Neuronal stem cell (in vitro differentiated cells): ENCODE measurements at regions not wholly inside any gene's neighbourhood (a gene's known extent, or its start where the extent isn't known, plus 50 kb on each side); places are given as distances from the start of the nearest gene placed in this dataset.

Experiments
- DNase-seq: peaks from one replicate; pipeline ENCODE4 v3.0.0-alpha.2; 2013; ENCODE audit warnings: low spot score
- H2AFZ ChIP-seq: one replicate; pipeline ENCODE4 v1.6.1; 2013; ENCODE audit warnings: mild to moderate bottlenecking, low read length, inconsistent platforms
- H2AK5ac ChIP-seq: 2 replicates; pipeline ENCODE4 v1.6.1; 2013; ENCODE audit warnings: low read depth, mild to moderate bottlenecking, inconsistent platforms, low read length, moderate library complexity, mixed read lengths
- H2BK120ac ChIP-seq: 2 replicates; pipeline ENCODE4 v1.6.1; 2013; ENCODE audit warnings: low read depth, mild to moderate bottlenecking, inconsistent platforms, low read length, moderate library complexity, mixed read lengths
- H2BK12ac ChIP-seq: one replicate; pipeline ENCODE4 v1.6.1; 2013; ENCODE audit warnings: low read length, inconsistent platforms
- H2BK15ac ChIP-seq: 2 replicates; pipeline ENCODE4 v1.6.1; 2013; ENCODE audit warnings: mild to moderate bottlenecking, low read length, inconsistent platforms, mixed read lengths
- H2BK5ac ChIP-seq: one replicate; pipeline ENCODE4 v1.6.1; 2013; ENCODE audit warnings: inconsistent platforms, mild to moderate bottlenecking, low read length, moderate library complexity
- H3K14ac ChIP-seq: one replicate; pipeline ENCODE4 v1.6.1; 2013; ENCODE audit warnings: low read length, inconsistent platforms
- H3K18ac ChIP-seq: 2 replicates; pipeline ENCODE4 v1.6.1; 2013; ENCODE audit warnings: low read length, inconsistent platforms
- H3K23ac ChIP-seq: 2 replicates; pipeline ENCODE4 v1.6.1; 2013; ENCODE audit warnings: low read depth, mild to moderate bottlenecking, mixed read lengths, low read length, inconsistent platforms; ENCODE audit not compliant: poor library complexity
- H3K27ac ChIP-seq: replicated peaks from 3 replicates; pipeline ENCODE4 v1.5.1; 2013; ENCODE audit warnings: low read length, inconsistent platforms
- H3K27me3 ChIP-seq, 3 experiments: 2 replicates each; pipeline ENCODE4 v1.6.1; 2013; ENCODE audit warnings: low read length in 3 of 3, mild to moderate bottlenecking in 2 of 3, inconsistent platforms in 1 of 3, low read depth in 1 of 3, mixed read lengths in 1 of 3, moderate library complexity in 1 of 3; ENCODE audit not compliant: control insufficient read depth in 3 of 3, insufficient read depth in 3 of 3
- H3K36me3 ChIP-seq, 2 donors: replicated peaks in 1 of 2; 2 replicates each; pipeline ENCODE4 v1.6.1; 2013; ENCODE audit warnings: low read length in 2 of 2; ENCODE audit not compliant: control insufficient read depth in 2 of 2, insufficient read depth in 2 of 2
- H3K4ac ChIP-seq: 2 replicates; pipeline ENCODE4 v1.6.1; 2013; ENCODE audit warnings: inconsistent platforms, mild to moderate bottlenecking, low read length, moderate library complexity
- H3K4me1 ChIP-seq, 2 donors: 1 replicate in 1 of 2; 2 replicates in 1 of 2; pipeline ENCODE4 v1.6.1; 2013; ENCODE audit warnings: low read length in 2 of 2, low read depth in 1 of 2; ENCODE audit not compliant: control insufficient read depth in 2 of 2, insufficient read depth in 1 of 2
- H3K4me2 ChIP-seq: one replicate; pipeline ENCODE4 v1.6.1; 2013; ENCODE audit warnings: mild to moderate bottlenecking, low read length, inconsistent platforms; ENCODE audit not compliant: insufficient read depth, poor library complexity, severe bottlenecking
- H3K4me3 ChIP-seq, 2 donors: 2 replicates each; pipeline ENCODE4 v1.5.1; 2013; ENCODE audit warnings: low read length in 2 of 2, mild to moderate bottlenecking in 2 of 2, inconsistent platforms in 1 of 2, moderate library complexity in 1 of 2
- H3K79me1 ChIP-seq: one replicate; pipeline ENCODE4 v1.6.1; 2013; ENCODE audit warnings: low read depth, mild to moderate bottlenecking, inconsistent platforms, low read length, moderate library complexity
- H3K9ac ChIP-seq: one replicate; pipeline ENCODE4 v1.6.1; 2013; ENCODE audit warnings: mild to moderate bottlenecking, low read depth, low read length, inconsistent platforms; ENCODE audit not compliant: poor library complexity
- H3K9me3 ChIP-seq, 2 donors: replicated peaks in 1 of 2; 2 replicates each; pipeline versions ENCODE3 to v1.6.1; 2013; ENCODE audit warnings: low read length in 2 of 2, mild to moderate bottlenecking in 2 of 2, inconsistent platforms in 1 of 2, low read depth in 1 of 2, mixed read lengths in 1 of 2, moderate library complexity in 1 of 2; ENCODE audit not compliant: control insufficient read depth in 2 of 2, insufficient read depth in 1 of 2
- H4K8ac ChIP-seq: one replicate; pipeline ENCODE4 v1.6.1; 2013; ENCODE audit warnings: low read depth, mild to moderate bottlenecking, inconsistent platforms, low read length, moderate library complexity
- H4K91ac ChIP-seq: one replicate; pipeline ENCODE4 v1.6.1; 2013; ENCODE audit warnings: low read length, low read depth, mild to moderate bottlenecking, inconsistent platforms; ENCODE audit not compliant: poor library complexity
- WGBS, 2 donors: extraction: QIAGEN DNeasy Blood & Tissue Kit; methylation state at CpG; one replicate each; pipeline ENCODE4 v1.1.7; 2013; ENCODE audit warnings: missing lambda C conversion rate in 2 of 2, mixed read lengths in 1 of 2; ENCODE audit not compliant: insufficient read length in 2 of 2, insufficient replicate concordance in 1 of 2; ENCODE audit errors: extremely low coverage in 2 of 2; 5-methylcytosine and 5-hydroxymethylcytosine counted together

- no peak overlapping the region for H3K23ac ChIP-seq
- H3K4me3 ChIP-seq = no peak overlapping the region
- no peak overlapping the region for H2AFZ ChIP-seq
- no peak overlapping the region for H3K14ac ChIP-seq
- H2BK5ac ChIP-seq = no peak overlapping the region
- H3K9me3 ChIP-seq = no peaks in the 10 kb centered on the region
- H2BK12ac ChIP-seq = no peak overlapping the region
- H2BK15ac ChIP-seq = no peak overlapping the region
- H3K4me1 ChIP-seq = no peaks in the 10 kb centered on the region
- H4K8ac ChIP-seq = no peak overlapping the region
- no peak overlapping the region for H3K9ac ChIP-seq
- H3K18ac ChIP-seq = no peak overlapping the region
- H2BK120ac ChIP-seq = no peak overlapping the region
- H3K27ac ChIP-seq = no peak overlapping the region
- H3K4ac ChIP-seq = no peak overlapping the region
- no peak overlapping the region for H2AK5ac ChIP-seq
- H3K27me3 ChIP-seq = no peaks in the 10 kb centered on the region
- no peaks in the 10 kb centered on the region for H3K79me1 ChIP-seq
- H4K91ac ChIP-seq = no peak overlapping the region
- DNase-seq = no peak
- no peaks in the 10 kb centered on the region for H3K36me3 ChIP-seq
- no peak overlapping the region for H3K4me2 ChIP-seq
- no CpG with 5 or more reads among the region's 4 CpGs for WGBS, 2 donors
Measured at GRCh38 chr6:85744433-85744970, 101.8 kb upstream of the SYNCRIP start.

- no peak overlapping the region for H4K8ac ChIP-seq
- no peak overlapping the region for H3K23ac ChIP-seq
- H3K18ac ChIP-seq = no peak overlapping the region
- H3K9ac ChIP-seq = no peak overlapping the region
- H3K4ac ChIP-seq = no peak overlapping the region
- H3K4me2 ChIP-seq = no peak overlapping the region
- no peaks in the 10 kb centered on the region for H3K4me1 ChIP-seq
- H2BK120ac ChIP-seq = no peak overlapping the region
- H3K36me3 ChIP-seq = no peaks in the 10 kb centered on the region
- no peak overlapping the region for H4K91ac ChIP-seq
- no peak overlapping the region for H2BK12ac ChIP-seq
- no peaks in the 10 kb centered on the region for H3K27me3 ChIP-seq
- H3K14ac ChIP-seq = no peak overlapping the region
- no peak overlapping the region for H3K27ac ChIP-seq
- H2AFZ ChIP-seq = no peak overlapping the region
- no peak overlapping the region for H2BK5ac ChIP-seq
- no peak overlapping the region for H2AK5ac ChIP-seq
- peaks cover 2 to 4% of the 10 kb centered on the region in 2 donors for H3K9me3 ChIP-seq
- no peak overlapping the region for H3K4me3 ChIP-seq
- DNase-seq = peak; percentile 3
- H2BK15ac ChIP-seq = no peak overlapping the region
- no peaks in the 10 kb centered on the region for H3K79me1 ChIP-seq
Measured at GRCh38 chr6:85726206-85726605, 83.5 kb upstream of the SYNCRIP start.

DNA sequence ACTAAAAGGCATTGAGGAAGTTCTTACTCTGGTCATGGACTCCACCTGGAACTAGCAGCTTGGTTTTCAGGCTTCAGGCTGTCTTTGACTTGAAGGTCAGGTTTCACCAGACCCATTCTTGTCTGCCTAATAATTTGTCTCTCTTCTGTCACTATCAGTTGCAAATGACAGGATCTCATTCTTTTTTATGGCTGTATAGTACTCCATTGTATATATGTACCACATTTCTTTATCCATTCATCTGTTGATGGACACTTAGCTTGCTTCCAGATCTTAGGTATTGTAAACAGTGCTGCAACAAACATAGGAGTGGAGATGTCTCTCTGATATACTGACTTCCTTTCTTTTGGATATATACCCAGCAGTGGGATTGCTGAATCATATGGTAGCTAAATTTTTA lies 73.1 kb upstream of the SYNCRIP start:
- Histone ChIP-seq H3K27me3 (no peaks in the 10 kb centered on the region), H2BK120ac (no peak overlapping the region), H2BK12ac (no peak overlapping the region), H3K4me3 (no peak overlapping the region), H3K4me1 (no peaks in the 10 kb centered on the region), H2AFZ (no peak overlapping the region), H2BK5ac (no peak overlapping the region), H2BK15ac (no peak overlapping the region), H3K23ac (no peak overlapping the region), H3K4ac (no peak overlapping the region), H4K8ac (no peak overlapping the region), H3K79me1 (no peaks in the 10 kb centered on the region), H3K4me2 (no peak overlapping the region), H3K9me3 (peaks cover 0 to 2% of the 10 kb centered on the region in 2 donors), H3K14ac (no peak overlapping the region), H3K9ac (no peak overlapping the region), H3K18ac (no peak overlapping the region), H4K91ac (no peak overlapping the region), H2AK5ac (no peak overlapping the region), H3K36me3 (no peaks in the 10 kb centered on the region), H3K27ac (no peak overlapping the region)
- DNase-seq = no peak

- H3K23ac ChIP-seq = no peak overlapping the region
- WGBS, 2 donors = no CpG with 5 or more reads among the region's 9 CpGs
- no peak overlapping the region for H2BK12ac ChIP-seq
- no peak overlapping the region for H2BK5ac ChIP-seq
- H3K27me3 ChIP-seq = no peaks in the 10 kb centered on the region
- no peak overlapping the region for H2AK5ac ChIP-seq
- H3K9me3 ChIP-seq = peaks cover 0 to 2% of the 10 kb centered on the region in 2 donors
- no peak for DNase-seq
- H3K18ac ChIP-seq = no peak overlapping the region
- H3K79me1 ChIP-seq = no peaks in the 10 kb centered on the region
- H4K8ac ChIP-seq = no peak overlapping the region
- H3K4me3 ChIP-seq = no peak overlapping the region
- H3K4me1 ChIP-seq = no peaks in the 10 kb centered on the region
- no peak overlapping the region for H3K9ac ChIP-seq
- H3K4ac ChIP-seq = no peak overlapping the region
- H3K36me3 ChIP-seq = no peaks in the 10 kb centered on the region
- no peak overlapping the region for H2BK15ac ChIP-seq
- no peak overlapping the region for H2BK120ac ChIP-seq
- H3K27ac ChIP-seq = no peak overlapping the region
- no peak overlapping the region for H2AFZ ChIP-seq
- H3K14ac ChIP-seq = no peak overlapping the region
- H3K4me2 ChIP-seq = no peak overlapping the region
- H4K91ac ChIP-seq = no peak overlapping the region
Measured at GRCh38 chr6:85714893-85715530, 72.3 kb upstream of the SYNCRIP start.
